SJSA1 (cell line): ENCODE measurements at regions not wholly inside any gene's neighbourhood (a gene's known extent, or its start where the extent isn't known, plus 50 kb on each side); places are given as distances from the start of the nearest gene placed in this dataset.

Experiments
- DNase-seq, 2 experiments: peaks; one replicate each; pipeline ENCODE4 v3.0.0-alpha.2; 2015 to 2020; ENCODE audit warnings: low spot score in 2 of 2, low read depth in 1 of 2
- H3K27ac ChIP-seq: fragments of 250-450 bp; sonication (Bioruptor Pico); 2 replicates; pipeline ENCODE4 v1.5.1; 2020; ENCODE audit warnings: mild to moderate bottlenecking, moderate library complexity
- H3K27me3 ChIP-seq: fragments of 250-450 bp; sonication (Bioruptor Pico); replicated peaks from 2 replicates; pipeline ENCODE4 v1.5.1; 2020; ENCODE audit warnings: mild to moderate bottlenecking, moderate library complexity
- H3K36me3 ChIP-seq: fragments of 250-450 bp; sonication (Bioruptor Pico); 2 replicates; pipeline ENCODE4 v1.5.1; 2020; ENCODE audit warnings: mild to moderate bottlenecking
- H3K4me1 ChIP-seq: fragments of 250-450 bp; sonication (Bioruptor Pico); replicated peaks from 2 replicates; pipeline ENCODE4 v1.6.1; 2021; ENCODE audit warnings: mild to moderate bottlenecking
- H3K4me3 ChIP-seq: fragments of 250-450 bp; sonication (Bioruptor Pico); 2 replicates; pipeline ENCODE4 v1.5.1; 2020; ENCODE audit warnings: mild to moderate bottlenecking
- H3K9me3 ChIP-seq: fragments of 250-450 bp; sonication (Bioruptor Pico); replicated peaks from 2 replicates; pipeline ENCODE4 v1.5.1; 2020; ENCODE audit warnings: mild to moderate bottlenecking

- Histone ChIP-seq H3K27ac (no peak overlapping the region), H3K27me3 (no peaks in the 10 kb centered on the region), H3K36me3 (no peaks in the 10 kb centered on the region), H3K9me3 (no peaks in the 10 kb centered on the region), H3K4me3 (no peak overlapping the region), H3K4me1 (no peaks in the 10 kb centered on the region)
- no peak for DNase-seq
Observed at GRCh38 chr21:14736162-14736561, 190.0 kb upstream of the SAMSN1 start.

- H3K4me1 ChIP-seq, result no peaks in the 10 kb centered on the region
- no peaks in the 10 kb centered on the region for H3K9me3 ChIP-seq
- H3K36me3 ChIP-seq, result no peaks in the 10 kb centered on the region
- no peak overlapping the region for H3K4me3 ChIP-seq
- DNase-seq, result no peak
- H3K27me3 ChIP-seq, result no peaks in the 10 kb centered on the region
- no peak overlapping the region for H3K27ac ChIP-seq
Observed at GRCh38 chr21:14734833-14735232, 188.7 kb upstream of the SAMSN1 start.

GRCh38 chr21:14734191-14734590 is 188.1 kb upstream of the SAMSN1 start:
- Histone ChIP-seq H3K9me3 (no peaks in the 10 kb centered on the region), H3K27me3 (no peaks in the 10 kb centered on the region)
- no peak for DNase-seq

GRCh38 chr21:14725219-14725618 is 179.1 kb upstream of the SAMSN1 start:
- H3K4me1 ChIP-seq, result no peaks in the 10 kb centered on the region
- H3K27me3 ChIP-seq, result no peaks in the 10 kb centered on the region
- H3K36me3 ChIP-seq, result no peaks in the 10 kb centered on the region
- no peak overlapping the region for H3K4me3 ChIP-seq
- no peaks in the 10 kb centered on the region for H3K9me3 ChIP-seq
- DNase-seq, result no peak
- no peak overlapping the region for H3K27ac ChIP-seq

More at GRCh38 chr21:14734191-14734590, 188.1 kb upstream of the SAMSN1 start:
- H3K4me1 ChIP-seq, result no peaks in the 10 kb centered on the region
- no peaks in the 10 kb centered on the region for H3K36me3 ChIP-seq
- H3K4me3 ChIP-seq, result no peak overlapping the region
- no peak overlapping the region for H3K27ac ChIP-seq

- no peaks in the 10 kb centered on the region for H3K27me3 ChIP-seq
- H3K4me3 ChIP-seq, result no peak overlapping the region
- DNase-seq, result no peak
- no peaks in the 10 kb centered on the region for H3K36me3 ChIP-seq
- H3K9me3 ChIP-seq, result no peaks in the 10 kb centered on the region
- no peak overlapping the region for H3K27ac ChIP-seq
- H3K4me1 ChIP-seq, result no peaks in the 10 kb centered on the region
Observed at GRCh38 chr21:14722841-14723483, 176.8 kb upstream of the SAMSN1 start.

- Histone ChIP-seq H3K9me3 (no peaks in the 10 kb centered on the region), H3K36me3 (no peaks in the 10 kb centered on the region), H3K4me1 (no peaks in the 10 kb centered on the region), H3K27me3 (0 out of 2 replicates have a peak, but pooled peaks cover under 1% of the 10 kb centered on the region), H3K27ac (no peak overlapping the region), H3K4me3 (no peak overlapping the region)
- DNase-seq, result no peak
Observed at GRCh38 chr21:14720237-14720636, 174.1 kb upstream of the SAMSN1 start.

GRCh38 chr21:14718951-14719350 is 172.8 kb upstream of the SAMSN1 start:
- Histone ChIP-seq H3K27me3 (0 out of 2 replicates have a peak, but pooled peaks cover 2% of the 10 kb centered on the region), H3K27ac (no peak overlapping the region)

GRCh38 chr21:14716761-14717396 is 170.8 kb upstream of the SAMSN1 start:
- Histone ChIP-seq H3K27ac (no peak overlapping the region), H3K4me1 (no peaks in the 10 kb centered on the region), H3K36me3 (no peaks in the 10 kb centered on the region), H3K27me3 (0 out of 2 replicates have a peak, but pooled peaks cover 2% of the 10 kb centered on the region), H3K4me3 (no peak overlapping the region), H3K9me3 (no peaks in the 10 kb centered on the region)
- DNase-seq, result no peak

More at GRCh38 chr21:14718951-14719350, 172.8 kb upstream of the SAMSN1 start:
- no peaks in the 10 kb centered on the region for H3K36me3 ChIP-seq
- no peak overlapping the region for H3K4me3 ChIP-seq
- no peaks in the 10 kb centered on the region for H3K9me3 ChIP-seq
- H3K4me1 ChIP-seq, result no peaks in the 10 kb centered on the region
- no peak for DNase-seq

- no peak for DNase-seq
- no peaks in the 10 kb centered on the region for H3K4me1 ChIP-seq
- 0 out of 2 replicates have a peak, but pooled peaks cover 2% of the 10 kb centered on the region for H3K27me3 ChIP-seq
- H3K36me3 ChIP-seq, result no peaks in the 10 kb centered on the region
- H3K27ac ChIP-seq, result no peak overlapping the region
- no peaks in the 10 kb centered on the region for H3K9me3 ChIP-seq
- no peak overlapping the region for H3K4me3 ChIP-seq
Observed at GRCh38 chr21:14713109-14713508, 167.0 kb upstream of the SAMSN1 start.

GRCh38 chr21:14712121-14712715 is 166.1 kb upstream of the SAMSN1 start:
- Histone ChIP-seq H3K27me3 (0 out of 2 replicates have a peak, but pooled peaks cover 2% of the 10 kb centered on the region), H3K36me3 (no peaks in the 10 kb centered on the region), H3K9me3 (no peaks in the 10 kb centered on the region), H3K27ac (no peak overlapping the region), H3K4me1 (no peaks in the 10 kb centered on the region), H3K4me3 (no peak overlapping the region)
- DNase-seq, result no peak

GRCh38 chr21:14711287-14711686 is 165.2 kb upstream of the SAMSN1 start:
- Histone ChIP-seq H3K4me3 (no peak overlapping the region), H3K27ac (no peak overlapping the region), H3K36me3 (no peaks in the 10 kb centered on the region), H3K9me3 (no peaks in the 10 kb centered on the region), H3K4me1 (no peaks in the 10 kb centered on the region), H3K27me3 (0 out of 2 replicates have a peak, but pooled peaks cover 2% of the 10 kb centered on the region)
- DNase-seq, result no peak

GRCh38 chr21:14707511-14708020 is 161.5 kb upstream of the SAMSN1 start:
- Histone ChIP-seq H3K4me3 (no peak overlapping the region), H3K9me3 (no peaks in the 10 kb centered on the region), H3K36me3 (no peaks in the 10 kb centered on the region), H3K4me1 (no peaks in the 10 kb centered on the region), H3K27me3 (no peaks in the 10 kb centered on the region), H3K27ac (no peak overlapping the region)
- DNase-seq, result no peak

- H3K27me3 ChIP-seq, result no peaks in the 10 kb centered on the region
- DNase-seq, result no peak
- no peak overlapping the region for H3K27ac ChIP-seq
- H3K4me1 ChIP-seq, result no peaks in the 10 kb centered on the region
- no peak overlapping the region for H3K4me3 ChIP-seq
- H3K9me3 ChIP-seq, result no peaks in the 10 kb centered on the region
- no peaks in the 10 kb centered on the region for H3K36me3 ChIP-seq
Observed at GRCh38 chr21:14706712-14707510, 160.8 kb upstream of the SAMSN1 start.
